Stimulated activated CD8-positive, alpha-beta memory T cell treated with anti-CD3 and anti-CD28 coated beads, Interleukin-15, amount 100 ng/mL, for 24 hours (primary cell): ENCODE measurements at regions not wholly inside any gene's neighbourhood (a gene's known extent, or its start where the extent isn't known, plus 50 kb on each side); places are given as distances from the start of the nearest gene placed in this dataset.

Source experiments
- DNase-seq: peaks from one replicate; pipeline ENCODE4 v3.0.0-alpha.2; 2020; ENCODE audit warnings: low read depth

GRCh38 chr21:43302769-43303168 is 124.2 kb downstream of the SIK1 start:
- no peak for DNase-seq

DNA sequence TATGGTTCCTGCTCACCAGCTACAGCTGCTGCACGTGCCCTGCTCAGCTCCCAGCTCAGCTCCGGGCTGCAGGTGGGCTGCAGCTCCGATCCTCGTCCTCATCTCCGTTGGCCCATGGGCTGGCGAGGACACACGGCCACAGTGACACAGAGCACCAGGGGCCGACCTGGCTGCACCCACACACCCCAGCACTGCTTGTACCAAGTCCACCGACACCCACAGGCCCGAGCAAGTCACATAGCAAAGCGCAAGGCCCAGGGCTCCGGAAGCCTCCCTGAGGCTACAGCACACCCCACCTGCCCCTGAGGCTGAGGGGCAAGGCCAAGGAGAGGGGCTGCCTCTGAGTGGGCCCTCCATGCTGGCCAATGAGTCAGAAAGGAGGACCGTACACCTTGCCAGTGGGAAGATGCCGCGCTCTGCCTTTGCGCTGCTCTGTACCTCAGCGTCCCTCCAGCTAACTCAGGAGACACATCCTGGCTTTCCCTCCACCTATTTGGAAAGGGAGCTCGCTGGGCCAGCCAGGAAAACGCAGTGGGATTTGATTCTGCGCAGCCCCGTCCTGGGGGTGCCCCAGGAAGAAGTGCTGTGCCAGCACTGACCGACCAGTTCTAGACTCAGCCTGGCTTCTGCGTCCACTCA is 124.8 kb downstream of the SIK1 start:
- DNase-seq: no peak

- no peak for DNase-seq
Observed at GRCh38 chr21:43301409-43302061, 125.4 kb downstream of the SIK1 start.

GRCh38 chr21:43300496-43301408 is 126.2 kb downstream of the SIK1 start:
- DNase-seq: no peak

GRCh38 chr21:43299441-43300277 is 127.3 kb downstream of the SIK1 start:
- no peak for DNase-seq

DNA sequence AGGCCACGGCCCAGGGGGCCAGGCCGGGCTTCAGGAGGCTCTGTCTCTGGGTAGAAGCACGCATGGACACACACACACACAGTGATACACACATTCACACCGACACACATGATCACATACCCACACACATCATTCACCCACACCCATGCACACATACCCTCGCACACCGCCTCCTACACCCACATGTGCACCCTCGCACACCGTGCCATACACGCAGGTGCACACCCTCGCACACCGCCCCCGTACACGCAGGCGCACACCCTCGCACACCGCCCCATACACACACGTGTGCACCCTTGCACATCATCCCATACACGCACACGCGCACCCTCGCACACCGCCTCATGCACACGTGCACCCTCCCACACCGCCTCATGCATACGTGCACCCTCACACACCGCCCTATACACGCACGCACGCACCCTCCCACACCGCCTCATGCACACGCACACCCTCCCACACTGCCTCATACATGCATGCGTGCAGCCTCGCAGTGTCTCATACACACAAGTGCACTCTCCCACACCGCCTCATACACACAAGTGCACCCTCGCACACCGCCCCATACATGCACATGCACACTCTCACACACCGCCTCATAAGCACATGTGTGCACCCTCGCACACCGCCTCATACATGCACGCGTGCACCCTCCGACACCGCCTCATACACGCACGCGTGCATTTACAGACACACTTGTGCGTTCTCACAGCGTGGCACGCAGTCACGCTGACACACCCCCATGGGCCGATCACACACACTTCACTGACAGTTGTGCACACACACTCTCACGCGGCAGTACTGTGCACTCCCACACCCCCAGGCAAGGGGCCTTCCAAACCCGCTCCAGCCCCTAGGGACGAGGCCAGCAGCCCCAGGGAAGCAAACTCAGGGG is 128.1 kb downstream of the SIK1 start:
- no peak for DNase-seq

- DNase-seq: no peak
Observed at GRCh38 chr21:43297989-43298388, 128.9 kb downstream of the SIK1 start.

DNA sequence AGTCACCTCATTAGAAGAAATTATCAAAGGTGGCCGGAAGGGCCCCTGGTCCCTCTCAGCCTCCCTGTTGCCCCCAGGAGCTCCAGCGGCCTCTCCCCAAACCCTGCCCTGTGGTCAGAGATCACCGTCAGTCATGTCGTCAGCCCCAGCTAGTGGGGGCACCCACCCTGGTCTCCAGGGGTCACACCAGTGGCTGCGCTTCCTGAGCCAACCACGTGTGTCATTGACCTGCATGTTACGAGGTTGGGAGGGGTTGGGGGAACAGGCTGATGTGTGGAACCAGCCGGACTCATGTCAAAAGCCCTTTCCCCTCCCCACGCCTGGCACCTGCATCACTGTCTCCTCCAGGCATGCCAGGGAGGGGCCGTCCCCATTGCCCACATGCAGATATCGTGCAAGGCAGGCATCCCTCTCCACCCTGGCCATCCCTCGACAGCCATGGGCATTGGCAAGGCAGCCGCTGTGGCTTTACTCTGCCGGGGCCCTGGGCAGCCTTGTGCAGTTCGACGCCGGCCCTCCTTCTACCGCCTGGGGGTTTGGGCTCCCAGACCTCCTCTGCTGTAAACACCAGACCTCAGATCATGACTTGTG is 128.7 kb downstream of the CRYAA start:
- no peak for DNase-seq

DNA sequence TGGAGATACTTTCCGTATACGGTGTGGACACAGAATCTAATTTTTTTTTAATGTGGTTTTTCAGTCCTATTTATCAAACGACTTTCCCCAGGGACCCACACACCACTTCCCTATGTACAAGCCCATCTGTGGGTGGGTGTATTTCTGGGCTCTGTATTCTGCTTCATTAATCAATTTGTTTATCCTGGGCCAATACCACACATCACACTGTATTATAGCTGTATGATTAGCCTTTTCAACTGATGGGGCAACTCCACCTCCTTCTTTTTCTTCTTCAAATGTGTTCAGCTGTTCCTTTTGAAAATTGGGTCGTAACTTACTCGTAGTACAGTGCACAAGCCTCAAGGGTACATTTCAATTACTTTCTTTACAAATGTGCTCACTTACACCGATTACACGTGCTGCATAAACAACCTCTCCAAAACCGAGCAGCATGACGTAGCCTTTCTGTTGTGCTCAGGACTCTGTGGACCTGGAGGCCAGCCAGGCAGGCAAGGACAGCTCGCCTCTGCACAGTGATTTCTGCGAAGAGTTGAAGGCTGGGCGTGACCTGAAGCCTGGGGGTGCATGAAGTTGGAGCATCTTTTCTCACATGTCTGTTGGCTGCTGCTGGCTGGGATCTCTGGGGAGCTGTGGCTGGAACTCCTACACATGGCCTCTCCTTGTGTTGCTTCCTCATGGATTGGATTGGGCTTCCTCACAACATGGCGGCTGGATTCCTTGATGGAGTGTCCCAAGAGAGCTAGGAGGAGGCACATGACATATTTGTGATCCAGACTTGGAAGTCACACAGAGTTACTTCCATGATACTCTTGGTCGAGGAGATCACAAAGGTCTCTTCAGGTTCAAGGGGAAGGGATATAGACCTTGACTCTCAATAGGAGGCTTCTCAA is 126.5 kb downstream of the CRYAA start:
- DNase-seq: no peak

DNA sequence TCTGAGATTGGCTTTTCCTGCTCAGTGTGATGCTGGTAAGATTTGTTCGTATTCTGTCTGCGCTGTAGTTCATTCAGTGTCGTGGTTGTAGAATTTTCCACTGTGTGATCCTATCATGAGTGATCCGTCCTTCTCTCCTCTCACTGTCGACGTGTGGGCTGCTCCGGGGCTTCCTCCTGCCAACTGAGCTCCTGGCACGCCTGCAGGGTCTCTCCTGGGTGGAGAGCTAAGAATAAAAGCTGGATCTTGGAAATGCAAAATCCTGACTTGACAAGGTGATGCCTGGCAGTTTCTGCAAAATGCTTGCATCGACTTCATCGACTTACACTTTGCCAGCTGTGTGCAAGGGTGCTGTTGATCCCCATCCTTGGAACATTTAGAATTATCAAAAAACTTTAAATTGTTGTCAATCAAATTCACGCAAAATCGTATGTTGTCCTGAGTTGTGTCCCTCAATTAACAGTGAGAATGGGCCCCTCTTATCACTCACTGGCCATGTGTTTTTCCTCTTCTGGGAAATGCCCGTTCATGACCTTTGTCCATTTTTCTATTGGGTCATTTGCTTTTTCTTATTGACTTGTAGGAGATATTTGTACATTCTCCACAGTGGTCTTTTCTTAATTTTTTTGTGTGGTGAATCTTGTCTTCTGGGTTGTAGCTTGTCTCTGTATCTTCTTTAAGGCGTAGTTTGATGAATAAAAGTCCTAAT is 125.5 kb downstream of the CRYAA start:
- no peak for DNase-seq

GRCh38 chr21:43292866-43293142 is 124.0 kb downstream of the CRYAA start:
- no peak for DNase-seq

GRCh38 chr21:43292041-43292865 is 123.4 kb downstream of the CRYAA start:
- DNase-seq: no peak

DNA sequence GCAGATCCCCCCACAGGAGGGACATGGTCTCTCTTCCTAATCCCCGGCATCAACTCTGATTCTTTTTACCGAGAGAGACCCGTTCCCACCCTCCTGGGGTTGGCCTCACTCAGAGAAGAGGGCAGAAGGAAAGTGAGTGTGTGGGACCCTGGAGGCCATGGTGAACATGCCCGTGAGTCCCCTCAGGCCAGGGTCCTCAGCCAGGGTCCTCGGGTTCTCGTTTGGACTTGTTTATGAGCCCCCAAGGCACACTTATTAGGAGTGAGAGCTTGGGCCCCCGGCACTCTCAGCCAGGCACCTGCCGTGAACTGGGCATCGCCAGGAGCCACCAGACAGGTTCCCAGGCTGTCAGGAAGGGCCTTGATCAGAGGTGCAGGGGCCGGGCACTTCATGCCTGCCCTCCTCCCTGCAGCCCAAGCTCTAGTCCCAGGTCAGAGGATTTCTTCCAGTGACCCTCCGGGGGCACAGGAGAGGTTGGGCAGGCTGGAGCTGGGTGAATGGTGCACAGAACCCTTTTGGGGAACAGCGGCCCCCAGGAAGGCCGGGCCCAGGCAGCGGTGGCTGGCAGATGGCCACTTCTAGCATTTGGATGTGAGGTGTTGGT is 122.6 kb downstream of the CRYAA start:
- no peak for DNase-seq

- no peak for DNase-seq
Observed at GRCh38 chr21:43290421-43291346, 121.9 kb downstream of the CRYAA start.

DNA sequence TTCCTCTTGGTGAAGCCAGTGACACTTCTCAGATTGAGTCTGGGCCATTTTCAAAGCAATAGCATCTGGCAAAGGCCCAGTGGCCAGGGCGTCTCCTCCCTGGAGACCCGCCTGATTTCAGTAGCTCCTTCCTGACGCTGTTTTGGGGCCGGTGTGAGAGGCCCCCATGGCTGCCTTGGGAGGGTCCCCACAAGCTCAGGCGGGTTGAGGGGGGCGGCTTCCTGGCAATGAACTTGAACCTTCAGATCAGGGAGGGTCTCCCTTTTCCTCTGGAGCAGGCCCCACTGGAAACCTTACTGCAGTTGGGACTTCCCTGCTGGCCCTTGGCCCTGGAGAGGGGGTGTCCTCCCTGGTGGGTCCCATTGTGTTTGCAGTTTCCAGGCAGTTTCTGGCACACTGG is 121.2 kb downstream of the CRYAA start:
- no peak for DNase-seq

DNA sequence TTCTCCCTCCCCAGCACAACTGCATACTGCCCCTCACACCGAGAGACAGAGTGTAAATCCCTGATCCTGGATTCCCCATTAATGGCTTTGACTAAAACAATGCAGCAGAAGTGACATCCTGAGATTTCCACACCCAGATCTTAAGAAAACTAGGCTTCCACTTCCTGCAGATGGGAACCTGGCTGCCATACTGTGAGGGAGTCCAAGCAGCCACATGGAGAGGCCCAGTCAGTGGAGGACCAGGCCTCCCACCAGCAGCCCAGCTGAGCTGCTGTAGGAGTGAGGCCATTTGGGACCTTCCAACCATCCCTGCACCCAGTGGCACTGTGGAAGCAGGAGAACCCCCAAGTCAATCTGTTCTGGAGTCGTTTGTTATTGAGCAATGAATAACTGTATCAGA is 120.6 kb downstream of the CRYAA start:
- DNase-seq: no peak
